ENCODE measurements at regions not wholly inside any gene's neighbourhood (a gene's known extent, or its start where the extent isn't known, plus 50 kb on each side); places are given as distances from the start of the nearest gene placed in this dataset.

GRCh38 chr2:71932780-71933466 lies 214.7 kb downstream of the CYP26B1 start:
- intact Hi-C loops (cut with DNase I; ENCODE audit: low total_unique reads): no loop called here
- 79 to 92% (median 85%) methylated on average over 12 to 13 of the region's 13 CpGs for WGBS, 5 donors

GRCh38 chr2:71932037-71932779 lies 215.5 kb downstream of the CYP26B1 start:
- WGBS, 5 donors: 79 to 89% (median 88%) methylated on average over 13 of the region's 13 CpGs
- Histone ChIP-seq H3K27ac (no peak overlapping the region), H3K9me3 (no peaks in the 10 kb centered on the region), H3K4me3 (no peak overlapping the region), H3K4me1 (peaks cover 0 to 9% (median 0%) of the 10 kb centered on the region in 4 donors), H3K27me3 (peaks cover 0 to 12% (median 0%) of the 10 kb centered on the region in 3 donors), H3K36me3 (no peaks in the 10 kb centered on the region)
- DNase-seq: peak in 1 of 2 donors; percentile 1
- no peak for TF ChIP-seq POLR2A (IDR thresholded peaks at IDR 0.05)
- TF ChIP-seq, protein P1, sequence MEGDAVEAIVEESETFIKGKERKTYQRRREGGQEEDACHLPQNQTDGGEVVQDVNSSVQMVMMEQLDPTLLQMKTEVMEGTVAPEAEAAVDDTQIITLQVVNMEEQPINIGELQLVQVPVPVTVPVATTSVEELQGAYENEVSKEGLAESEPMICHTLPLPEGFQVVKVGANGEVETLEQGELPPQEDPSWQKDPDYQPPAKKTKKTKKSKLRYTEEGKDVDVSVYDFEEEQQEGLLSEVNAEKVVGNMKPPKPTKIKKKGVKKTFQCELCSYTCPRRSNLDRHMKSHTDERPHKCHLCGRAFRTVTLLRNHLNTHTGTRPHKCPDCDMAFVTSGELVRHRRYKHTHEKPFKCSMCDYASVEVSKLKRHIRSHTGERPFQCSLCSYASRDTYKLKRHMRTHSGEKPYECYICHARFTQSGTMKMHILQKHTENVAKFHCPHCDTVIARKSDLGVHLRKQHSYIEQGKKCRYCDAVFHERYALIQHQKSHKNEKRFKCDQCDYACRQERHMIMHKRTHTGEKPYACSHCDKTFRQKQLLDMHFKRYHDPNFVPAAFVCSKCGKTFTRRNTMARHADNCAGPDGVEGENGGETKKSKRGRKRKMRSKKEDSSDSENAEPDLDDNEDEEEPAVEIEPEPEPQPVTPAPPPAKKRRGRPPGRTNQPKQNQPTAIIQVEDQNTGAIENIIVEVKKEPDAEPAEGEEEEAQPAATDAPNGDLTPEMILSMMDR (IDR thresholded peaks at IDR 0.05): no peak
- TF ChIP-seq EP300 (IDR thresholded peaks at IDR 0.05): no peak
- TF ChIP-seq POLR2AphosphoS5 (IDR thresholded peaks at IDR 0.05): no peak
- intact Hi-C loops (cut with DNase I; ENCODE audit: low total_unique reads): no loop called here

More at GRCh38 chr2:71932780-71933466, 214.7 kb downstream of the CYP26B1 start:
- peak in 1 of 2 donors; percentile 1 for DNase-seq
- peaks cover 0 to 9% (median 0%) of the 10 kb centered on the region in 4 donors for H3K4me1 ChIP-seq
- H3K27ac ChIP-seq: no peak overlapping the region
- H3K4me3 ChIP-seq: no peak overlapping the region
- H3K9me3 ChIP-seq: no peaks in the 10 kb centered on the region
- H3K27me3 ChIP-seq: peaks cover 0 to 12% (median 0%) of the 10 kb centered on the region in 3 donors
- TF ChIP-seq POLR2A (IDR thresholded peaks at IDR 0.05): no peak
- no peak for TF ChIP-seq POLR2AphosphoS5 (IDR thresholded peaks at IDR 0.05)
- TF ChIP-seq EP300 (IDR thresholded peaks at IDR 0.05): no peak
- TF ChIP-seq, protein P1 (IDR thresholded peaks at IDR 0.05): no peak
- no peaks in the 10 kb centered on the region for H3K36me3 ChIP-seq

GRCh38 chr2:71930049-71930681 lies 217.5 kb downstream of the CYP26B1 start:
- intact Hi-C loops (cut with DNase I; ENCODE audit: low total_unique reads): no loop called here
- DNase-seq: peak in 1 of 2 donors; percentile 38
- WGBS, 5 donors: 55 to 68% (median 60%) methylated on average over 10 to 12 of the region's 12 CpGs
- no peaks in the 10 kb centered on the region for H3K9me3 ChIP-seq
- TF ChIP-seq POLR2AphosphoS5 (IDR thresholded peaks at IDR 0.05) (no peak), EP300 (IDR thresholded peaks at IDR 0.05) (no peak), POLR2A (IDR thresholded peaks at IDR 0.05) (no peak)
- TF ChIP-seq, protein P1 (IDR thresholded peaks at IDR 0.05): no peak
- no peak overlapping the region for H3K4me3 ChIP-seq
- peaks cover 0 to 9% (median 0%) of the 10 kb centered on the region in 4 donors for H3K4me1 ChIP-seq
- no peak overlapping the region for H3K27ac ChIP-seq
- H3K27me3 ChIP-seq: peaks cover 0 to 10% (median 0%) of the 10 kb centered on the region in 3 donors
- no peaks in the 10 kb centered on the region for H3K36me3 ChIP-seq

- no peak overlapping the region for H3K4me3 ChIP-seq
- DNase-seq: no peak
- intact Hi-C loops (cut with DNase I; ENCODE audit: low total_unique reads): loop anchor here (5.0 to 10.0 kb wide), 3 partner anchors 223 to 815 kb away; no protein-coding TSS in a partner anchor
- H3K27ac ChIP-seq: no peak overlapping the region
- peaks cover 0 to 3% (median 0%) of the 10 kb centered on the region in 3 donors for H3K27me3 ChIP-seq
- no peaks in the 10 kb centered on the region for H3K36me3 ChIP-seq
- peaks cover 0 to 9% (median 0%) of the 10 kb centered on the region in 4 donors for H3K4me1 ChIP-seq
- TF ChIP-seq, protein P1 (IDR thresholded peaks at IDR 0.05): no peak
- TF ChIP-seq EP300 (IDR thresholded peaks at IDR 0.05): no peak
- TF ChIP-seq POLR2AphosphoS5 (IDR thresholded peaks at IDR 0.05): no peak
- no peak for TF ChIP-seq POLR2A (IDR thresholded peaks at IDR 0.05)
- no peaks in the 10 kb centered on the region for H3K9me3 ChIP-seq
- WGBS, 5 donors: 70 to 85% (median 73%) methylated on average over 2 of the region's 2 CpGs
Measured at GRCh38 chr2:71929482-71929772, 218.2 kb downstream of the CYP26B1 start.

All from stomach (tissue), 8 donors.